ENCODE measurements at regions not wholly inside any gene's neighbourhood (a gene's known extent, or its start where the extent isn't known, plus 50 kb on each side); places are given as distances from the start of the nearest gene placed in this dataset.

GRCh38 chr6:108757357-108757756, 90.9 kb upstream of the ARMC2 start:
- Histone ChIP-seq H3K36me3 (ENCODE audit: insufficient read depth, low read length) (no peaks in the 10 kb centered on the region), H4K20me1 (ENCODE audit: insufficient read depth) (no peaks in the 10 kb centered on the region), H3F3A (ENCODE audit: insufficient read depth, low read length, poor library complexity, severe bottlenecking) (no peaks in the 10 kb centered on the region), H2AFZ (ENCODE audit: low read depth, low read length) (no peak overlapping the region), H3K27me3 (ENCODE audit: insufficient read depth, low read depth, low read length) (no peaks in the 10 kb centered on the region), H3K9me3 (ENCODE audit: low read length) (no peaks in the 10 kb centered on the region), H3K9me2 (ENCODE audit: insufficient read depth, low read length) (no peaks in the 10 kb centered on the region), H3K4me2 (ENCODE audit: low read length) (no peak overlapping the region), H3K27ac (ENCODE audit: low read length) (no peak overlapping the region), H3K79me2 (replicated peaks; ENCODE audit: insufficient read depth, low read length) (no peaks in the 10 kb centered on the region), H3K4me3 (ENCODE audit: low read length) (no peak overlapping the region), H3K9ac (ENCODE audit: low read length) (no peak overlapping the region)
- TF ChIP-seq POLR2AphosphoS5 (IDR thresholded peaks at IDR 0.05): no peak
- no peak for TF ChIP-seq EP300 (conservative IDR thresholded peaks at IDR 0.05; ENCODE audit: poor library complexity, severe bottlenecking)
- no peak for TF ChIP-seq TAF1 (IDR thresholded peaks at IDR 0.05; ENCODE audit: low read depth)
- no peak for TF ChIP-seq SMC3 (conservative IDR thresholded peaks at IDR 0.05; ENCODE audit: poor library complexity)
- no peak for TF ChIP-seq CTCF (IDR thresholded peaks at IDR 0.05; ENCODE audit: poor library complexity, severe bottlenecking)
- TF ChIP-seq RAD21 (conservative IDR thresholded peaks at IDR 0.05): no peak
- no peak for TF ChIP-seq REST (IDR thresholded peaks at IDR 0.05; ENCODE audit: borderline replicate concordance)
- TF ChIP-seq MXI1 (conservative IDR thresholded peaks at IDR 0.05; ENCODE audit: poor library complexity, severe bottlenecking): no peak
- no peak for TF ChIP-seq EZH2 (IDR thresholded peaks at IDR 0.05; ENCODE audit: borderline replicate concordance, insufficient read depth, low read length, poor library complexity, severe bottlenecking)

GRCh38 chr6:108758884-108759283, 89.3 kb upstream of the ARMC2 start:
- Histone ChIP-seq H3K4me3 (ENCODE audit: low read length) (no peak overlapping the region), H3K36me3 (ENCODE audit: insufficient read depth, low read length) (no peaks in the 10 kb centered on the region), H3F3A (ENCODE audit: insufficient read depth, low read length, poor library complexity, severe bottlenecking) (no peaks in the 10 kb centered on the region), H4K20me1 (ENCODE audit: insufficient read depth) (no peaks in the 10 kb centered on the region), H3K27ac (ENCODE audit: low read length) (no peak overlapping the region), H2AFZ (ENCODE audit: low read depth, low read length) (no peak overlapping the region), H3K9me3 (ENCODE audit: low read length) (no peaks in the 10 kb centered on the region), H3K79me2 (replicated peaks; ENCODE audit: insufficient read depth, low read length) (no peaks in the 10 kb centered on the region), H3K27me3 (ENCODE audit: insufficient read depth, low read depth, low read length) (no peaks in the 10 kb centered on the region), H3K9me2 (ENCODE audit: insufficient read depth, low read length) (no peaks in the 10 kb centered on the region), H3K4me2 (ENCODE audit: low read length) (no peak overlapping the region), H3K9ac (ENCODE audit: low read length) (no peak overlapping the region)
- TF ChIP-seq MXI1 (conservative IDR thresholded peaks at IDR 0.05; ENCODE audit: poor library complexity, severe bottlenecking) (no peak), POLR2AphosphoS5 (IDR thresholded peaks at IDR 0.05) (no peak), SMC3 (conservative IDR thresholded peaks at IDR 0.05; ENCODE audit: poor library complexity) (no peak), TAF1 (IDR thresholded peaks at IDR 0.05; ENCODE audit: low read depth) (no peak), RAD21 (conservative IDR thresholded peaks at IDR 0.05) (no peak), REST (IDR thresholded peaks at IDR 0.05; ENCODE audit: borderline replicate concordance) (no peak), CTCF (IDR thresholded peaks at IDR 0.05; ENCODE audit: poor library complexity, severe bottlenecking) (no peak), EP300 (conservative IDR thresholded peaks at IDR 0.05; ENCODE audit: poor library complexity, severe bottlenecking) (no peak), EZH2 (IDR thresholded peaks at IDR 0.05; ENCODE audit: borderline replicate concordance, insufficient read depth, low read length, poor library complexity, severe bottlenecking) (no peak)

All from neural cell (in vitro differentiated cells).